Endothelial cell (in vitro differentiated cells): ENCODE measurements at regions not wholly inside any gene's neighbourhood (a gene's known extent, or its start where the extent isn't known, plus 50 kb on each side); places are given as distances from the start of the nearest gene placed in this dataset.

Experiments used
- DNase-seq: peaks from one replicate; pipeline ENCODE4 v3.0.0; 2021; ENCODE audit warnings: low spot score
- H3K27ac Mint-ChIP-seq: one replicate; pipeline ENCODE4 v1.8.0; 2021; ENCODE audit warnings: mixed read lengths, inconsistent platforms; ENCODE audit not compliant: unreplicated experiment
- H3K27me3 Mint-ChIP-seq: one replicate; pipeline ENCODE4 v1.8.0; 2021; ENCODE audit warnings: mild to moderate bottlenecking, moderate library complexity, mixed read lengths, inconsistent platforms; ENCODE audit not compliant: unreplicated experiment
- H3K36me3 Mint-ChIP-seq: one replicate; pipeline ENCODE4 v1.8.0; 2021; ENCODE audit warnings: mild to moderate bottlenecking, low read depth, mixed read lengths, inconsistent platforms; ENCODE audit not compliant: unreplicated experiment
- H3K4me1 Mint-ChIP-seq: one replicate; pipeline ENCODE4 v1.8.0; 2021; ENCODE audit warnings: mild to moderate bottlenecking, mixed read lengths, inconsistent platforms; ENCODE audit not compliant: unreplicated experiment
- H3K4me3 Mint-ChIP-seq: one replicate; pipeline ENCODE4 v1.8.0; 2021; ENCODE audit warnings: mild to moderate bottlenecking, mixed read lengths, inconsistent platforms; ENCODE audit not compliant: unreplicated experiment
- H3K9me3 Mint-ChIP-seq: one replicate; pipeline ENCODE4 v1.8.0; 2021; ENCODE audit warnings: mixed read lengths, inconsistent platforms; ENCODE audit not compliant: unreplicated experiment
- TF ChIP-seq, protein P1 (sequence below): fragments of 200-600 bp; sonication (generic); IDR thresholded peaks from one replicate; pipeline ENCODE4 v1.5.0; 2021; ENCODE audit warnings: antibody characterized with exemption; ENCODE audit not compliant: unreplicated experiment

- Mint-ChIP-seq H3K36me3 (no peaks in the 10 kb centered on the region), H3K27ac (no peak overlapping the region), H3K4me3 (no peak overlapping the region), H3K9me3 (no peaks in the 10 kb centered on the region), H3K27me3 (no peaks in the 10 kb centered on the region), H3K4me1 (no peaks in the 10 kb centered on the region)
- DNase-seq, result no peak
- TF ChIP-seq, protein P1, sequence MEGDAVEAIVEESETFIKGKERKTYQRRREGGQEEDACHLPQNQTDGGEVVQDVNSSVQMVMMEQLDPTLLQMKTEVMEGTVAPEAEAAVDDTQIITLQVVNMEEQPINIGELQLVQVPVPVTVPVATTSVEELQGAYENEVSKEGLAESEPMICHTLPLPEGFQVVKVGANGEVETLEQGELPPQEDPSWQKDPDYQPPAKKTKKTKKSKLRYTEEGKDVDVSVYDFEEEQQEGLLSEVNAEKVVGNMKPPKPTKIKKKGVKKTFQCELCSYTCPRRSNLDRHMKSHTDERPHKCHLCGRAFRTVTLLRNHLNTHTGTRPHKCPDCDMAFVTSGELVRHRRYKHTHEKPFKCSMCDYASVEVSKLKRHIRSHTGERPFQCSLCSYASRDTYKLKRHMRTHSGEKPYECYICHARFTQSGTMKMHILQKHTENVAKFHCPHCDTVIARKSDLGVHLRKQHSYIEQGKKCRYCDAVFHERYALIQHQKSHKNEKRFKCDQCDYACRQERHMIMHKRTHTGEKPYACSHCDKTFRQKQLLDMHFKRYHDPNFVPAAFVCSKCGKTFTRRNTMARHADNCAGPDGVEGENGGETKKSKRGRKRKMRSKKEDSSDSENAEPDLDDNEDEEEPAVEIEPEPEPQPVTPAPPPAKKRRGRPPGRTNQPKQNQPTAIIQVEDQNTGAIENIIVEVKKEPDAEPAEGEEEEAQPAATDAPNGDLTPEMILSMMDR, result no peak
Measured at GRCh38 chr2:194706179-194706578, 950.8 kb upstream of the SLC39A10 start.

GRCh38 chr2:194705398-194705797, 951.6 kb upstream of the SLC39A10 start:
- TF ChIP-seq, protein P1, result no peak
- Mint-ChIP-seq H3K36me3 (no peaks in the 10 kb centered on the region), H3K4me3 (no peak overlapping the region), H3K27me3 (no peaks in the 10 kb centered on the region), H3K4me1 (no peaks in the 10 kb centered on the region), H3K27ac (no peak overlapping the region), H3K9me3 (no peaks in the 10 kb centered on the region)
- DNase-seq, result no peak

DNA sequence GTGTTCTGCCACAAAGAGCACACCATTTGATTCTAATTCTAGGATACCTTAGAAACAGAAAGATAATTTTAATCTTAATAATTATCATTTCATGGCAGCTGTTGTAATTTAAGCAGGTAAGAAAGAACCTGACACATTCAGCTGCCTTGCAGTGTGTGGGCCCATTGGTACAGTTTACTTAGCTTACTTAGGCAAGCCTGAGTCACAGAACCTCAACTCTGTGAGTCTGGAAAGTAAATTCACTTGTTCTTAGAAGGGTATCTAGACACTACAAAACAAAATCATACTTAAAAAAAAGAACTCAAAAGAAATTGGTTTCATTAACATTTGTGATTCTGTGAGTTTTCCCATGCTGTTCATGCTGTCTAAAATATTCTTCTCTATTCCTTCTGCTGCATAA, 956.3 kb upstream of the SLC39A10 start:
- no peaks in the 10 kb centered on the region for H3K9me3 Mint-ChIP-seq
- H3K27me3 Mint-ChIP-seq, result no peaks in the 10 kb centered on the region
- H3K36me3 Mint-ChIP-seq, result no peaks in the 10 kb centered on the region
- no peak overlapping the region for H3K27ac Mint-ChIP-seq
- TF ChIP-seq, protein P1, result no peak
- no peak for DNase-seq
- H3K4me3 Mint-ChIP-seq, result no peak overlapping the region
- H3K4me1 Mint-ChIP-seq, result no peaks in the 10 kb centered on the region

DNA sequence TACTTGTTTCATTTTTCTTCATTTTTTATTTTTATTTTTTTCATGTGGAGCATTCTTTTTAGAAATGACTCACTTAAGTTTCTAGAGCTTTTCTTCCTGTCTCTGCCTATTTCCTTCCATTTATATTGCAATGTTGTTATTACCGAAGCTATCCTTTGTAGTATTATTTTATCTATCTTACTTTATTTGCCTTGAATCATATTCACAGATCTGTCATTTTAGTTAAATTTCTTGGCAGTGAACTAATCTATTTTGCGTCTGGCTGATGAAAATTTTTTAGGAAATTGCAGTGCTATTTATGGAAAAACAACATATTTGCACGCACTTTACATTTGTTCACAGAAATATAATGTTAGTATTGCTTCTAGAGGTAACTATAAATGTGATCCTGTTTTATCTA, 956.9 kb upstream of the SLC39A10 start:
- no peaks in the 10 kb centered on the region for H3K4me1 Mint-ChIP-seq
- TF ChIP-seq, protein P1, result no peak
- no peak overlapping the region for H3K4me3 Mint-ChIP-seq
- no peaks in the 10 kb centered on the region for H3K36me3 Mint-ChIP-seq
- no peak for DNase-seq
- no peaks in the 10 kb centered on the region for H3K27me3 Mint-ChIP-seq
- H3K27ac Mint-ChIP-seq, result no peak overlapping the region
- no peaks in the 10 kb centered on the region for H3K9me3 Mint-ChIP-seq

- Mint-ChIP-seq H3K36me3 (no peaks in the 10 kb centered on the region), H3K4me1 (no peaks in the 10 kb centered on the region), H3K9me3 (no peaks in the 10 kb centered on the region), H3K4me3 (no peak overlapping the region), H3K27me3 (no peaks in the 10 kb centered on the region), H3K27ac (no peak overlapping the region)
- no peak for DNase-seq
- TF ChIP-seq, protein P1, result no peak
Measured at GRCh38 chr2:194698012-194698411, 959.0 kb upstream of the SLC39A10 start.
